GM21529 (cell line): ENCODE measurements at regions not wholly inside any gene's neighbourhood (a gene's known extent, or its start where the extent isn't known, plus 50 kb on each side); places are given as distances from the start of the nearest gene placed in this dataset.

Experiments
- ATAC-seq: cut with Tn5 transposase; IDR thresholded peaks from one replicate; pipeline ENCODE4 v1.9.1; 2021; ENCODE audit not compliant: unreplicated experiment

DNA sequence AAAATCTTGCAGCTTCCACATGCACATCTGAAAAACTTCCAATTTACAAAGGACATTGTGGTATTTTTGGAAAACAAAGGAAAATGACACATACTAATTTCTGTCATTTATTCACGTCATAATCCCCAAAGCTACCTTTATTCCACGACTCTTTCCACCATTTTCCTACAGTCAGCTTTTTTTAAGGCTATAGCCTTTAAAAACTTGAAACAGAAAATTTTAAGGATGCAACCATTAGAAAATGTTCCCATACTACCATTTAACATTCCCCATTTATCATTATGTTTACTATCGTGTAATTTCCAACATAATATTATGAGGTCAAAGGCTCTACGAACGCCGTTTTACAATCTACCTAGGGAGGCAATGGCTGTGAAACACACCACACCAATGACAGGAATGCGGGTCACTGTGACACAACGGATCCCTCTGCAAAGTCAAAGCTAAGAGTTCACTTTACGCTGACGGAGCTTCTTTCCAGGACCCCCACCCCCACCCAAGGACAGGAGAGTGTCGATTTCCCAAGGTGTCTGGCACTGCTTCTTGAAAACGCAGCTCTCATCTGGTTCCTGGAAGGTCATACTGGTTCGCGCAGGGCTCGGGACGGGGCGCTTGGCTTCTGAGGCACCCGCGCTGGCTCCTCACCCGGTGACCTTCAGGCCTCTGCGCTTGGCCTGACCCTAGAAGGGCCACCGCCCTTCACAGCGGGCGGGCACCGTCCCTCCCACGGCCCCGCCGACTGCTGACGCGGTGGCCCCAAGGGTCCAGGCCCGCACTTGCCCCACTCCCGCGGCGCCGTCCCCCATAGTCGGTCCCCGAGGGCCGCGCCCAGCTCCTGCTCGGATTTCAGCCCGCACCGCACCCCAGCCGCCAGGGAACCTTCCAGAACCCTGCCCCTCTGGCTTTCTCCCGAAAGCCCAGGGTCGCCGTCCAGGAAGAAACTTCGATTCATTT lies 50.5 kb upstream of the ATF3 start:
- ATAC-seq: peak; percentile 38

DNA sequence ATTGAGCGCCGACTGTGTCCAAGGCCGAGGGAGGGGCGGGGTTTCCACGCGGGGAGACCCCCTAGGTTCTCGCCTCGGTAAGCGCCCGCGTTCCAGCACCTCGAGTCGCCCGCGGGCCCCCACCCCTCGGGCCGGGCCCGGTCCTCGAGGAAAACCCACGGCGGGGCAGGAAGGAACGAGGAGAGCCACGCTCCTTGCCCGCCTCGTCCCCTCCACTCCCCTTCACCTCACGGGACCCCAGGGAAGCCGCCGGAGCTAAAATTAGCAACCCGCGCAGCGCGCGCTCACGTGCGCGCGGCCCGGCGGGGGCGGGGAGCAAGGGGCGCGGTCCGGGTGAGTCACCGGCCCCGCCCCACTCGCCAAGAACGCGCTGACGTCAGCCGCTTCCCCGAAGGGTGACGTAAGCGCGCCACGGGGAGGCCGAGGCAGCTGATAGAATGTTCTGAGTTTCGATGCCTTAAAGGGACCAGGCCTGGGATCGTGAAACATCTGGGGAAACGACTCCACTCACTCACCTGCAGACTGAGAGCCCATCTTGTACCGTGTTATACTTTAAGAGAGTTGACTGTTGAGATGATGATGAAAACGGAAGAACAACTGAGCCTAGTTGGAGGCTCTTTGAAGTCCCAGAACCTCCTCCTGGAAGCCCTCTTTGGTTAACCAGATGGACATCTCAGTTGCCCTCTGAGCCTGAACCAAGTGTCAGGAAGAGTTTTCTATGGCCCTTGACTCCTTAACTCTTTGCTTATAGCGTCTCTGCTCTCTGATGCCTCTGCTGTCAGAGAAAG lies 49.7 kb upstream of the ATF3 start:
- peak; percentile 97 for ATAC-seq
